OCI-LY1 (cell line): ENCODE measurements at regions not wholly inside any gene's neighbourhood (a gene's known extent, or its start where the extent isn't known, plus 50 kb on each side); places are given as distances from the start of the nearest gene placed in this dataset.

ENCODE experiments used
- CTCF ChIP-seq: fragments of 200-600 bp; sonication (generic), shearing (Covaris generic); IDR thresholded peaks from 2 replicates; pipeline ENCODE4 v1.5.1; 2017; ENCODE audit warnings: mild to moderate bottlenecking, antibody characterized with exemption, low read length, moderate library complexity, mixed read lengths
- EZH2 ChIP-seq: fragments of 200-600 bp; sonication (generic), shearing (Covaris generic); IDR thresholded peaks from 2 replicates; pipeline ENCODE4 v1.8.0; 2017; ENCODE audit warnings: borderline replicate concordance, mixed run types, mild to moderate bottlenecking, antibody characterized with exemption, low read length, moderate library complexity, mixed read lengths

GRCh38 chr18:27763936-27764335, 413.0 kb downstream of the CDH2 start:
- TF ChIP-seq CTCF (no peak), EZH2 (no peak)
